CD4-positive, alpha-beta T cell treated with Interleukin-10 for 1 hour (primary cell): ENCODE measurements at regions not wholly inside any gene's neighbourhood (a gene's known extent, or its start where the extent isn't known, plus 50 kb on each side); places are given as distances from the start of the nearest gene placed in this dataset.
A peak's percentile ranks its signal among the peaks of the same experiment; 100 is the strongest.
"Not testable (repeated sequence)": the region's sequence is repeated elsewhere in the genome, so short reads cannot be mapped to it uniquely, and the experiment has no call there.

Source experiments
- DNase-seq: peaks from one replicate; pipeline ENCODE4 v3.0.0-alpha.2; 2020

DNA sequence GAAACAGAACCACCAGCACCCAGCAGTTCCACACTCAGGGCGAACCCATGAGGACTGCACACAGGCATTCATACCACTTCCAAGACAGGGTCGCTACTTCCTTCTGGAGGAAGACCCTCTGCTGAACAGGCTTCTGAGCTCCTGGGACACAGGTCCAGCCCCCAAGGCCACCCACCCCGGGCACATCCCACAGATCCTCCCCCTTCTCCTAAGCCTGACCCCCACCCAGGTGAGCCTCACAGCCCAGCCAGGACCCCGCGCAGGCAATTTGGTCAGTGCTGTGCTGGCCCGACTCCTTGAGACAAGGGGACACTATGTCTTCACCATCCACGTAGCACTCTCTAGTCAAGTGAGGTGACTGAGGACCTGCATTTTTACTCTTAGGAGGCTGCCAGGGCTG is 5382.7 kb upstream of the TPTE start:
- not testable (repeated sequence) for DNase-seq

DNA sequence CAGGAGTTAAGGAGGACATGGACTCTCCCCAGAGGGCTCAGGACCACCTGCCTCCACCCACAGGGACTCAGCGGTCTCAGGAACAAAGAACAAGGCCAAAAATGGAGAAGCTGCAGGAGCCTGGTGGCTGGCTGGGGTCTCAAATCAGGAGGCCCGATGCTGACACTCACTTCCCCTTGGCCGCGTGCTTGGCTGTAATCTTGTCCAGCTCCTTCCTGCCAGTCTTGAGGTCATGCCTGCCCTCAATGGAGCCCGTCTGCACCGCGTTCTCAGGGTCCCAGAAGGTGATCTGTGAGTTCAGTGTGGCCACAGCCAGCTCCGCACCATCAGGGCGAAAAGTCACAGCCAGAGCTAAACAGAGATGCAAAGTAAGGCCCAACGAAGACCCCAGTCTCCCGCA is 5381.9 kb upstream of the TPTE start:
- DNase-seq = not testable (repeated sequence)

DNA sequence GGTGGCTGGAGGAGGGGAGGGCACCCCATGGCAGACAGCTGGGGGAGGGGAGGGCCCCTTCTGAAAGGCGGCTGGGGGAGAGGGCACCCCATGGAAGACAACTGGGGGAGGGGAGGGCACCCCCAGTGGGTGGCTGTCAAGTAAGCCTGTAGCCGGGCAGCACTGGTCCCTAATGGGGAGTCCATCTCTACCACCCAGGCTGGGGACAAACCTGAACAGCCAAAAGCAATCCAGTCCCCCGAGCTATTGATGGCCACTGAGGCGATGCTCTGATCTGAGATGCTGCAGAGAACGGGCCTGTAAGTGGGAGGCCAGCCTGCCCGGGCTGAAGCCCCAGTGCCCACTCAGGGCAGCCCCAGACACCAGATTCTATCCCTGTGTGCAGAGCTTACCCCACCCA is 5378.4 kb upstream of the TPTE start:
- DNase-seq = not testable (repeated sequence)

DNA sequence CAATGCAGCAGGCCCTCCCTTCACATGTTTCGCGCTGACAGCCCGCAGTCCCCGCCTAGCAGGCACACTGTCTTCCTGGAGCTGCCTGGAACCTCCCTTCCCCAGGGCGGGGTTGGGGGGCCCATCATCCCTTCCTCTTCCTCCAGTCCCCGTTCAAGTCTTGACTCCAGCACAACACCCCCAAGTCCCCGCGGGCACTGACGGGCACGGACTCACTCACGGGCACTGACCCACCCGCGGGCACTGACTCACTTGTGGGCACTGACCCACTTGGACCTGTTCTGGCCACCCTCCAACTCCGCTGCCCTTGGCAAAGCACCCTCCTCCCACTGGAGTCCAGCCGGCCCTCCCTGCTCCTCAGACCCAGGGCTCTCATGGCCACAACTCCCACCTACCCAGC is 5376.7 kb upstream of the TPTE start:
- not testable (repeated sequence) for DNase-seq

DNA sequence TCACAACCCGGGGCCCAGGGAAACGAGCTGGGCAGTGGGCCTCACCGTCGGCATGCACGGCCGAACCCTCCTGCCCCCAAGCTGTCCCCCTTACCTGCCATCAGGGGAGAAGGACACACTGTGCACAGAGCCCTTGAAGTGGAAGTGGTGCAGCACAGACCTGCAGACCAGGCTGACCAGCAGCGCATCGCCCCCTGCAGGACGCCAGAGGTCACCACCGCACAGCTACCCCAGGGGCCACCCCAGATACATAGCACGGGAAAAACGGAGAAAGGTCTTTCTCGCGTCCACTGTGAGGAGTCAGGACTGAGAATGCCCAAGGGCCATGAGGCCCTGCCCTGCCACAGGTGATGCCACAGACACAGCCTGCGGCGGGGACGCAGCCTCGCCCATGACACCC is 5373.7 kb upstream of the TPTE start:
- DNase-seq = peak; percentile 17

DNA sequence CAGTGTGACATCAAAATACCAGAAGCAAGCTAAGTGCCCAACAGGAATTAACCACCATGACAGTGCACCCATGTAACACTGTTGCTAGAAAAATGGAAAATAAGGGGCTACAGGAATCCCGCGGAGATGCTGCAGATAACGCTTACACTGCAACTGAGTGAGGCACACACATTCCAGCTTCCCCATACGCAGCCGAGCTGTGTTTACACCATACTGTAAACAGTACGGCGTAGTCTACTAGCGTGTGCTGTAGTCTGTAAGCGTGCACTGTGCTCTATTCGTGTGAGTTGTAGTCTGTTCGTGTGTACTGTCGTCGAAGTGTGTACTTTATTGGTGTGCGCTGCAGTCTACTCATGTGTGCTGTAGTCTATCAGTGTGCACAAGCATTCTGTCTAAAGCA is 5372.2 kb upstream of the TPTE start:
- not testable (repeated sequence) for DNase-seq

DNA sequence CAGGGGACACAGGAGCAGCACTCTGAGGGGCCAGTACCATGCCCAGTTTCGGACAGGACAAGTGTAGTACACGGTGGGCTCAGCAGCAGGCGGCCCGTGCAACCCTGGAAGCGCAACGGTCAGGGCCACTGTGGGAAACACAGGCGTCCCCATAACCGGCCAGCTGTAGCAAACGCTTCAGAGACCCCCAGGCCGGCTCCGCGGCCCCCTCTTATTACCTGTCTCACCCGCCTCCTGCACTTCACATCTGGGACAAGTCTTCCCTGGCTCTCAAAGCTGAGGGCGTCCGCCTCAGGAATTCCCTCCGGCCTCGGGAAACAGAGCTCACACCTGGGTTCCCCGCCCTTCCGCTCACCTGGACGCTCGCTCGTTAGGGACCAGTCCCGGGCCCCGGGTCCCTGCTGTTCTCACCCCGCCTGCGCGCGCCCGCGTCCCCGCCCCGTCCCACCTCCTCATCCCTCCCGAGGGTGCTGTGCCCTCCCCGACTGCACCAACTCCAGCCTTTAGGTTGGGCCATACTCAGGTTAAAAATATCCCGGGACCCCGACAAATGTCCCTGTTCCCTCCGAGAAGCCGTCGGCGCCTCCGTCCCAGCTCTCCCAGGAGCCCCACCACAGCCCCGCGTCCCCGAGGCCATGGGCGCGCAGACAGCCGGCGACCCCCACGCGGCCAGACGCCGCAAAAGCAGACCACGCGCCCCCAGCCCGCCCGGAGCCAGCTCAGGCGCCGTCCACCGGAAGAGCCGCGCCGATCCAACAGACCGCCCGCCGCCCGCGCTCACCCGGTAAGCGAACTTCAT is 5367.3 kb upstream of the TPTE start:
- not testable (repeated sequence) for DNase-seq

DNA sequence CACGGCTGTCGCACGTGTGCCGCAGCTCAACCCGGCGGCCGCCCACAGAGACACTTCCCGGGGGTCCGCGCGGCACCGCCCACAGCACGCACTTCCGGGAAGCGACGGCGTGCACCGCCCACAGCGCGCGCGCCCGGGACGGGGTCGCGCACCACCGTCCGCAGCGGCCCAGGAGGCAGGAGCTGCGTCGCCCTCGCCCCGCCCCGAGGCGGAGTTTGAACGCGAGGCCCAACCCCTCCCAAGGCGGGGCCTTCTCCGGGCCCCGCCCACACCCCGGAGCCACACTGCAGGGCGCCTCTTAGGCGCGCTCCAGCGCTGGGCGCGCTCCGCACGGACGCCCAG is 5366.8 kb upstream of the TPTE start:
- peak; percentile 95 for DNase-seq

DNA sequence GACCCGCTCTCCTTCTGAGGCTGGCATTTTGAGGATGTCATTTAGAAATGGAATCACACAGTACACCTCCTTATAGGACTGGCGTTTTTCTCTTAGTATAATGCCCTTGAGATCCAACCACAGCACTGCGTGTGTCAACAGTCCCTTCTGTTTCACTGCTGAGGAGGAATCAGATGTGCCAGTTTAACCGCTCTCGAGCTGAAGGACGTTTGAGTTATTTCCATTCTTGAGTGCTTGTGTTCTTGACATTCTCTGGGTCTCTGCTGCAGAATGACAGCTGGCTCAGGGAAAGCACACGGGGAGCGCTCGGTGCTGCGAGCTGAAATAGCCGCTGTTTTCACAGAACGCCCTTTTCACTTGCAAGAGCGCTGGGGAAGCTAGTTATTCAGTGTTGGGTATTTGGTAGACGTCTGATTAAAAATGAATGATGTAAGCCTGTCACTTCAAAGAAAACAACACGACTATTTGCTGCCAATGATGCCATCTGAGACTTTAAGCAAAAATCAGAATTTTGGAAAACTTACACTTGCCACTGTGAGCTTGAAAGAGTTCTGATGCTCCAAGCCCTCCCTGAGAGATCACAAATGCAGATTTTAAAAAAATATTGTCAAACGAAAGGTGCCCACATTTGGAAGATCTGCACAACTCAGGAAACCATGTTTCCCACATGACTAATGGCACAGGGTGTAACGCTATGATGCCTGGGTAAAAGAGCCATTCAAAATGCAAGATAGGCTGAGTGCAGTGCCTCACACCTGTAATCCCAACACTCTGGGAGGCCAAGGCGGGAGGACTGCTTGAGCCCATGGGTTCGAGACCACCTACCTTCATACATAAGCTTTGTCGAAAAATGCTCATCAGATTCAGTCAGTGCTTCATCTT is 5358.4 kb upstream of the TPTE start:
- not testable (repeated sequence) for DNase-seq

DNA sequence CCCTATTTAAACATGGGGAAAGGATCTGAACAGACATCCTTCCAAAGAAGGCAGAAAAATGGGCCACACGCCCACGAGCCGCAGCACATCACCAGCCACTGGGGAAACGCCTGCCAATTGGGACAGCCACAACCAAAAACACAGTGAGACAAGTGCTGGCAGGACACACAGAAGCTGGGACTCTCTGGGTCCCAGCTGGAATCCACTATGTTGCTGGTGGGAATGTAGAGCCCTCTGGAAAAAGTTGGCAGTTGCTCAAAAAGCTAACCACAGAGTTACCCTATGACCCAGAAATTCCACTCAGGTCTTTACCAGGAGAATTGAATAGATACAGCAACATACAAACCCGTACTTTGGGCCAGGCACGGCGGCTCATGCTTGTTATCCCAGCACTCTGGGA is 5355.6 kb upstream of the TPTE start:
- DNase-seq = not testable (repeated sequence)
